ENCODE measurements at regions not wholly inside any gene's neighbourhood (a gene's known extent, or its start where the extent isn't known, plus 50 kb on each side); places are given as distances from the start of the nearest gene placed in this dataset.

DNA sequence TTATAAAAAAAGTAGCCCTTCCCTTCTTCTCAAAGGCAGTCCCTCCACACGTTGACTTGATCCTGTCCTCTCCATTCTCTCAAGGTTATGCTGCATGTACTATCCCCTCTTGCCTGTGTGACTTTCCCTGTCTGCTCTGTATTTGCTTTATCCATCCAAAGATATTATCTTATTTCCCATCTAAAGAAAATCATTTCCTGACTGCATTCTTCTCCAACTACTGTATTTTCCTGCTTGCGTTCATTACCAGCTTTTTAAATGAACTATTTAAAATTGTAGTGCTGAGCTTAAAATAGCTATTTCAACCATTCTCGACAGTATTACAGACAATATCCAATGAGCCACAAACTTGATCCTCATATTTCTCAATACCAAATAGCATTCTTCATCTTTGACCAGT, 716.0 kb upstream of the REG3G start:
- TF ChIP-seq, protein P1, sequence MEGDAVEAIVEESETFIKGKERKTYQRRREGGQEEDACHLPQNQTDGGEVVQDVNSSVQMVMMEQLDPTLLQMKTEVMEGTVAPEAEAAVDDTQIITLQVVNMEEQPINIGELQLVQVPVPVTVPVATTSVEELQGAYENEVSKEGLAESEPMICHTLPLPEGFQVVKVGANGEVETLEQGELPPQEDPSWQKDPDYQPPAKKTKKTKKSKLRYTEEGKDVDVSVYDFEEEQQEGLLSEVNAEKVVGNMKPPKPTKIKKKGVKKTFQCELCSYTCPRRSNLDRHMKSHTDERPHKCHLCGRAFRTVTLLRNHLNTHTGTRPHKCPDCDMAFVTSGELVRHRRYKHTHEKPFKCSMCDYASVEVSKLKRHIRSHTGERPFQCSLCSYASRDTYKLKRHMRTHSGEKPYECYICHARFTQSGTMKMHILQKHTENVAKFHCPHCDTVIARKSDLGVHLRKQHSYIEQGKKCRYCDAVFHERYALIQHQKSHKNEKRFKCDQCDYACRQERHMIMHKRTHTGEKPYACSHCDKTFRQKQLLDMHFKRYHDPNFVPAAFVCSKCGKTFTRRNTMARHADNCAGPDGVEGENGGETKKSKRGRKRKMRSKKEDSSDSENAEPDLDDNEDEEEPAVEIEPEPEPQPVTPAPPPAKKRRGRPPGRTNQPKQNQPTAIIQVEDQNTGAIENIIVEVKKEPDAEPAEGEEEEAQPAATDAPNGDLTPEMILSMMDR (IDR thresholded peaks at IDR 0.05; ENCODE audit: low read length): no peak
- TF ChIP-seq EZH2 (IDR thresholded peaks at IDR 0.05; ENCODE audit: borderline replicate concordance, low read length): no peak

Measured in OCI-LY1 (cell line).